Karpas-422 (cell line): ENCODE measurements at regions not wholly inside any gene's neighbourhood (a gene's known extent, or its start where the extent isn't known, plus 50 kb on each side); places are given as distances from the start of the nearest gene placed in this dataset.
"Not testable (repeated sequence)": the region's sequence is repeated elsewhere in the genome, so short reads cannot be mapped to it uniquely, and the experiment has no call there.

Experiments
- DNase-seq: peaks from one replicate; pipeline ENCODE4 v3.0.0-alpha.2; 2015
- H2AFZ ChIP-seq: fragments of 200-600 bp; sonication (generic); 2 replicates; pipeline ENCODE4 v1.6.1; 2014; ENCODE audit warnings: antibody characterized with exemption, low read length, mixed read lengths
- H3K27ac ChIP-seq: fragments of 200-600 bp; sonication (generic); 2 replicates; pipeline ENCODE4 v1.5.1; 2014; ENCODE audit warnings: mild to moderate bottlenecking, low read length, moderate library complexity
- H3K27me3 ChIP-seq: fragments of 200-600 bp; sonication (generic); 2 replicates; pipeline ENCODE4 v1.6.1; 2014; ENCODE audit warnings: low read length, mixed read lengths
- H3K36me3 ChIP-seq: fragments of 200-600 bp; sonication (generic); 2 replicates; pipeline ENCODE4 v1.6.1; 2014; ENCODE audit warnings: low read length, mixed read lengths; ENCODE audit not compliant: insufficient read depth
- H3K4me1 ChIP-seq: fragments of 200-600 bp; sonication (generic); 2 replicates; pipeline ENCODE4 v1.6.1; 2014; ENCODE audit warnings: mild to moderate bottlenecking, low read length, mixed read lengths
- H3K4me2 ChIP-seq: fragments of 200-600 bp; sonication (generic); 2 replicates; pipeline ENCODE4 v1.6.1; 2014; ENCODE audit warnings: low read length, low read depth, mild to moderate bottlenecking; ENCODE audit not compliant: poor library complexity, severe bottlenecking
- H3K4me3 ChIP-seq: fragments of 200-600 bp; sonication (generic); 2 replicates; pipeline ENCODE4 v1.5.1; 2014; ENCODE audit warnings: mild to moderate bottlenecking, antibody characterized with exemption, low read length, mixed read lengths
- H3K79me2 ChIP-seq: fragments of 200-600 bp; sonication (generic); 2 replicates; pipeline ENCODE4 v1.6.1; 2014; ENCODE audit warnings: mild to moderate bottlenecking, low read length, mixed read lengths
- H3K9ac ChIP-seq: fragments of 200-600 bp; sonication (generic); 2 replicates; pipeline ENCODE4 v1.6.0; 2014; ENCODE audit warnings: low read length
- H3K9me2 ChIP-seq: fragments of 200-600 bp; sonication (generic), shearing (Covaris generic); replicated peaks from 2 replicates; pipeline ENCODE4 v1.6.0; 2014; ENCODE audit warnings: mild to moderate bottlenecking, low read length, moderate library complexity; ENCODE audit not compliant: insufficient read depth
- H3K9me3 ChIP-seq: fragments of 300-700, 200-600 bp; sonication (generic); 2 replicates; pipeline ENCODE4 v1.6.1; 2014; ENCODE audit warnings: low read length, mixed read lengths
- H4K20me1 ChIP-seq: fragments of 200-600 bp; sonication (generic); 2 replicates; pipeline ENCODE4 v1.6.1; 2014; ENCODE audit warnings: mild to moderate bottlenecking, antibody characterized with exemption, low read length, low read depth; ENCODE audit not compliant: insufficient read depth

GRCh38 chr7:112584290-112584689 lies 103.5 kb downstream of the LSMEM1 start:
- no peak overlapping the region for H2AFZ ChIP-seq
- no peaks in the 10 kb centered on the region for H3K27me3 ChIP-seq
- H3K9me2 ChIP-seq, result no peaks in the 10 kb centered on the region
- H3K9ac ChIP-seq, result no peak overlapping the region
- H3K79me2 ChIP-seq, result no peaks in the 10 kb centered on the region
- H3K9me3 ChIP-seq, result no peaks in the 10 kb centered on the region
- no peak overlapping the region for H3K4me2 ChIP-seq
- no peaks in the 10 kb centered on the region for H3K36me3 ChIP-seq
- H3K4me3 ChIP-seq, result no peak overlapping the region
- DNase-seq, result no peak
- no peak overlapping the region for H3K27ac ChIP-seq
- H3K4me1 ChIP-seq, result no peaks in the 10 kb centered on the region
- H4K20me1 ChIP-seq, result no peaks in the 10 kb centered on the region

GRCh38 chr7:112587504-112587903 lies 106.7 kb downstream of the LSMEM1 start:
- no peak overlapping the region for H3K27ac ChIP-seq
- H3K9me3 ChIP-seq, result no peaks in the 10 kb centered on the region
- no peak overlapping the region for H3K4me3 ChIP-seq
- H3K79me2 ChIP-seq, result no peaks in the 10 kb centered on the region
- H3K36me3 ChIP-seq, result no peaks in the 10 kb centered on the region
- H3K27me3 ChIP-seq, result no peaks in the 10 kb centered on the region
- no peak overlapping the region for H2AFZ ChIP-seq
- DNase-seq, result no peak
- no peak overlapping the region for H3K4me2 ChIP-seq
- no peaks in the 10 kb centered on the region for H3K9me2 ChIP-seq
- H3K4me1 ChIP-seq, result no peaks in the 10 kb centered on the region
- no peaks in the 10 kb centered on the region for H4K20me1 ChIP-seq
- H3K9ac ChIP-seq, result no peak overlapping the region

- not testable (repeated sequence) for H3K27me3 ChIP-seq, H3K4me3 ChIP-seq, H3K4me2 ChIP-seq, H3K9me3 ChIP-seq, H3K9me2 ChIP-seq, H3K4me1 ChIP-seq, H3K36me3 ChIP-seq, H2AFZ ChIP-seq, H4K20me1 ChIP-seq, H3K9ac ChIP-seq, H3K27ac ChIP-seq, H3K79me2 ChIP-seq, DNase-seq
These were observed 111.9 kb downstream of the LSMEM1 start for GRCh38 chr7:112592565-112593263.

- no peaks in the 10 kb centered on the region for H3K4me1 ChIP-seq
- H3K79me2 ChIP-seq, result no peaks in the 10 kb centered on the region
- H4K20me1 ChIP-seq, result no peaks in the 10 kb centered on the region
- H3K9ac ChIP-seq, result no peak overlapping the region
- H3K9me3 ChIP-seq, result no peaks in the 10 kb centered on the region
- H3K9me2 ChIP-seq, result no peaks in the 10 kb centered on the region
- no peak overlapping the region for H2AFZ ChIP-seq
- no peak for DNase-seq
- H3K27ac ChIP-seq, result no peak overlapping the region
- H3K36me3 ChIP-seq, result no peaks in the 10 kb centered on the region
- H3K27me3 ChIP-seq, result no peaks in the 10 kb centered on the region
- H3K4me2 ChIP-seq, result no peak overlapping the region
- no peak overlapping the region for H3K4me3 ChIP-seq
These were observed 113.6 kb downstream of the LSMEM1 start for GRCh38 chr7:112594397-112594796.

GRCh38 chr7:112596260-112596659 lies 115.5 kb downstream of the LSMEM1 start:
- H3K9me3 ChIP-seq, result no peaks in the 10 kb centered on the region
- H3K27ac ChIP-seq, result no peak overlapping the region
- no peaks in the 10 kb centered on the region for H3K4me1 ChIP-seq
- H3K9me2 ChIP-seq, result no peaks in the 10 kb centered on the region
- H3K27me3 ChIP-seq, result no peaks in the 10 kb centered on the region
- no peak overlapping the region for H3K4me3 ChIP-seq
- no peak overlapping the region for H2AFZ ChIP-seq
- no peaks in the 10 kb centered on the region for H4K20me1 ChIP-seq
- no peaks in the 10 kb centered on the region for H3K79me2 ChIP-seq
- no peak overlapping the region for H3K4me2 ChIP-seq
- H3K36me3 ChIP-seq, result no peaks in the 10 kb centered on the region
- no peak overlapping the region for H3K9ac ChIP-seq
- DNase-seq, result no peak

- H3K9me3 ChIP-seq, result no peaks in the 10 kb centered on the region
- no peak overlapping the region for H3K9ac ChIP-seq
- no peaks in the 10 kb centered on the region for H3K79me2 ChIP-seq
- no peaks in the 10 kb centered on the region for H3K36me3 ChIP-seq
- H3K9me2 ChIP-seq, result no peaks in the 10 kb centered on the region
- DNase-seq, result no peak
- no peaks in the 10 kb centered on the region for H4K20me1 ChIP-seq
- H2AFZ ChIP-seq, result no peak overlapping the region
- no peaks in the 10 kb centered on the region for H3K4me1 ChIP-seq
- H3K27ac ChIP-seq, result no peak overlapping the region
- H3K4me2 ChIP-seq, result no peak overlapping the region
- no peak overlapping the region for H3K4me3 ChIP-seq
- H3K27me3 ChIP-seq, result no peaks in the 10 kb centered on the region
These were observed 116.2 kb downstream of the LSMEM1 start for GRCh38 chr7:112596981-112597380.

GRCh38 chr7:112603673-112604072 lies 122.9 kb downstream of the LSMEM1 start:
- Histone ChIP-seq H3K4me3 (no peak overlapping the region), H3K4me2 (no peak overlapping the region), H4K20me1 (no peaks in the 10 kb centered on the region), H2AFZ (no peak overlapping the region), H3K9me3 (no peaks in the 10 kb centered on the region), H3K27ac (no peak overlapping the region), H3K4me1 (no peaks in the 10 kb centered on the region), H3K27me3 (no peaks in the 10 kb centered on the region), H3K36me3 (no peaks in the 10 kb centered on the region), H3K9ac (no peak overlapping the region), H3K9me2 (no peaks in the 10 kb centered on the region), H3K79me2 (no peaks in the 10 kb centered on the region)
- no peak for DNase-seq

- Histone ChIP-seq H3K9ac (no peak overlapping the region), H2AFZ (no peak overlapping the region)
- no peak for DNase-seq
These were observed 129.8 kb downstream of the LSMEM1 start for GRCh38 chr7:112610636-112611035.

More at GRCh38 chr7:112610636-112611035, 129.8 kb downstream of the LSMEM1 start:
- no peak overlapping the region for H3K4me3 ChIP-seq
- H4K20me1 ChIP-seq, result no peaks in the 10 kb centered on the region
- H3K27me3 ChIP-seq, result no peaks in the 10 kb centered on the region
- no peaks in the 10 kb centered on the region for H3K9me3 ChIP-seq
- H3K79me2 ChIP-seq, result no peaks in the 10 kb centered on the region
- no peaks in the 10 kb centered on the region for H3K9me2 ChIP-seq
- H3K36me3 ChIP-seq, result no peaks in the 10 kb centered on the region
- H3K27ac ChIP-seq, result no peak overlapping the region
- no peak overlapping the region for H3K4me2 ChIP-seq
- no peaks in the 10 kb centered on the region for H3K4me1 ChIP-seq
